ENCODE measurements at regions not wholly inside any gene's neighbourhood (a gene's known extent, or its start where the extent isn't known, plus 50 kb on each side); places are given as distances from the start of the nearest gene placed in this dataset.

DNA sequence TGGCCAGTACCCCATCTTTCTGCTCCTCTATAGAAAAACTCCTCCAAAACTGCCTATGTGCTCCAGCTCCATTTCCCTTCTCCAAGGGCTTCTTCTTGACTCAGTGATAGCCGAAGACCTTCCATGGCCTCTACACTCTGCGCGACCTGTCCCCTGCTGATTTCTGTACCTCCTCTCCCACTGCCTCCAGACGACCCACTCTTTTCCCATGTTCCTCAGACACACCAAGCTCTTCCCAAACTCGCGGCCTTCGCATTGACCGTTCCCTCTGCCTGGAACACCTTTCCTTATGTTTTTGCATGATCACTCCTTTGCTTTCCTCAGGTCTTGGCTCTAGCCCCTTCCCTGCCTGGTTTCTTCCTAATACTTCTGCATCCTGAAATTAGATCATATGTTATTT, 255.6 kb upstream of the SDK2 start:
- Histone ChIP-seq H3K36me3 (no peaks in the 10 kb centered on the region), H3K9me3 (no peaks in the 10 kb centered on the region), H3K27ac (no peak overlapping the region), H3K4me1 (no peaks in the 10 kb centered on the region), H3K4me3 (no peak overlapping the region), H3K27me3 (no peaks in the 10 kb centered on the region)
- intact Hi-C loops (cut with DNase I), result no loop called here
- TF ChIP-seq, protein P1, sequence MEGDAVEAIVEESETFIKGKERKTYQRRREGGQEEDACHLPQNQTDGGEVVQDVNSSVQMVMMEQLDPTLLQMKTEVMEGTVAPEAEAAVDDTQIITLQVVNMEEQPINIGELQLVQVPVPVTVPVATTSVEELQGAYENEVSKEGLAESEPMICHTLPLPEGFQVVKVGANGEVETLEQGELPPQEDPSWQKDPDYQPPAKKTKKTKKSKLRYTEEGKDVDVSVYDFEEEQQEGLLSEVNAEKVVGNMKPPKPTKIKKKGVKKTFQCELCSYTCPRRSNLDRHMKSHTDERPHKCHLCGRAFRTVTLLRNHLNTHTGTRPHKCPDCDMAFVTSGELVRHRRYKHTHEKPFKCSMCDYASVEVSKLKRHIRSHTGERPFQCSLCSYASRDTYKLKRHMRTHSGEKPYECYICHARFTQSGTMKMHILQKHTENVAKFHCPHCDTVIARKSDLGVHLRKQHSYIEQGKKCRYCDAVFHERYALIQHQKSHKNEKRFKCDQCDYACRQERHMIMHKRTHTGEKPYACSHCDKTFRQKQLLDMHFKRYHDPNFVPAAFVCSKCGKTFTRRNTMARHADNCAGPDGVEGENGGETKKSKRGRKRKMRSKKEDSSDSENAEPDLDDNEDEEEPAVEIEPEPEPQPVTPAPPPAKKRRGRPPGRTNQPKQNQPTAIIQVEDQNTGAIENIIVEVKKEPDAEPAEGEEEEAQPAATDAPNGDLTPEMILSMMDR (IDR thresholded peaks at IDR 0.05), result no peak
- DNase-seq (ENCODE audit: low spot score in 2 of 2), result no peak

DNA sequence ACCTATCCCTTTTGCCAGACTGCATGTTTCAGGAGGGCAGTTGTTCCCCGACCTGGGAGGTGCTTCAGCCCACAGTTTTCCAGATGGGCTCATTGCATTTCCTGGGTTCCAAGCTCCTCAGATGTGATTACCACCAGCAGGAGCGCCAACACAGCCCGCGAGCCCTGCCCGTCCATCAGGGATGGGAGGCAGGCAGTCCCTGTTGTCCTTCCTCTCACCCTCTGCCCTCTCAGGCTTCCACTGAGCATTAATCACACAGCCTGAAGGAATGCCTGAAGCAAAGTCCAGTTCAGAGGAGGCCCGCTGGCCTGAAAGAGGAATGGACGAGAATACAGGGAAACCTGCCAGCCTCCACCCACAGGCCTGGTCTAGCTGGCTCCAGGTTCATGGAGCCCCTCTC, 256.3 kb upstream of the SDK2 start:
- Histone ChIP-seq H3K27ac (no peak overlapping the region), H3K4me3 (no peak overlapping the region), H3K9me3 (no peaks in the 10 kb centered on the region), H3K36me3 (no peaks in the 10 kb centered on the region), H3K27me3 (no peaks in the 10 kb centered on the region), H3K4me1 (no peaks in the 10 kb centered on the region)
- intact Hi-C loops (cut with DNase I), result no loop called here
- DNase-seq (ENCODE audit: low spot score in 2 of 2), result no peak
- TF ChIP-seq, protein P1 (IDR thresholded peaks at IDR 0.05), result no peak

DNA sequence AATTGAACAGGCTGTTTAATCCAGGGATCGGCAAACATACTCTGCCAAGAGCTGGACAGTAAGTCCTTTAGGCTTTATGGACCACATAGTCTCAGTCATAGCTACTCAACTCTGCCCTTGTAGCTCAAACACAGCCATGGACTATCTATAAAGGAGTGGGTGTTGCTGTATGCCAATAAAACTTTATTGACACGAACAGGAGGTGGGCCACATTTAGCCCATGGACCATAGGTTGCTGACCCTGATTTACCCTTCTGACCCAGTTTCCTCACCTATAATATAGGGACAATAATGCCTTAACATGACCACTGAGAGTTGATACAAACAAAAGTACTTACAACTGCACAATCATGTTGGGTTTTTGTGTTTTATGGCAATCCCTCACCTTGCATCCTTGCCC, 257.0 kb upstream of the SDK2 start:
- no peak overlapping the region for H3K4me3 ChIP-seq
- no peaks in the 10 kb centered on the region for H3K36me3 ChIP-seq
- DNase-seq (ENCODE audit: low spot score in 2 of 2), result no peak
- intact Hi-C loops (cut with DNase I), result no loop called here
- H3K27ac ChIP-seq, result no peak overlapping the region
- no peaks in the 10 kb centered on the region for H3K27me3 ChIP-seq
- no peaks in the 10 kb centered on the region for H3K9me3 ChIP-seq
- TF ChIP-seq, protein P1 (IDR thresholded peaks at IDR 0.05), result no peak
- H3K4me1 ChIP-seq, result no peaks in the 10 kb centered on the region

DNA sequence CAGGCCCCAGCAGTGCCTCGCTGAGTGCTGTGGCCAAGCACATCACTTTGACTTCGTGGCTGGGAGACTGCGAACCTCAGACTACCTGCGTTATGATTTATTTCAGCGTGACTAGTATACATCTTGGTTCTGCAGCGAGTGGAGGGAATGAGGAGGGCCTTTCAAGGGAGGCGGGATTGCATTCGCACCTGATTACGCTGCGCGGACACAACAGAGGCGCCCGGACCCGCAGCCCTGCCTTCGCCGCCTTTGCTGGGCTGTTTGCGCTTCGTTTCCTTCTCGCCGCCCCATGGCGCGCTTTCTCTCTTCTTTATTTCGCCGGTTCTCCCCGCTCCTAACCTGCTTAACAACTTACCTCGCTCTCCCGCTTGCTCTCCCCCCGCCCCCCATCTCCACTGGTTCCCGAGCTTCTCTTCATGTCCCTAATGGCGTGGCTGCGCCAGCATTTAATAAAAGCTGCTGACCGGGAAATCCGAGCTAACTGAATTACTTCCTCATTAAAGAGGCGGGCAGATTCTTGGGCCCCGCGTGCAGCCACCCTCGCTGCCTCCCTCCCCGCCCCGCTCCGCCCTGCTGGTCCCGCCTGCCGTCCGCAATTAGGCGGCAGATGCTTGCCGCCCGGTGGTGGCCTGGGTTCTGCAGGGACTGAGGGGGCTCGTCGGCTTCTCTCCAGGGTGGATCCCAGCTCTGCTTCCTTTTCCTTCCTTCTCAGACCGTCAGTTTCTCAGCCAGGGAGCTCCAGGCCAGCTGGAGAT, 257.6 kb upstream of the SDK2 start:
- Histone ChIP-seq H3K9me3 (no peaks in the 10 kb centered on the region), H3K27ac (no peak overlapping the region), H3K27me3 (no peaks in the 10 kb centered on the region), H3K4me1 (no peaks in the 10 kb centered on the region), H3K36me3 (no peaks in the 10 kb centered on the region), H3K4me3 (peak overlapping the region; percentile 25 to 43)
- intact Hi-C loops (cut with DNase I), result no loop called here
- TF ChIP-seq, protein P1 (IDR thresholded peaks at IDR 0.05), result no peak
- no peak for DNase-seq (ENCODE audit: low spot score in 2 of 2)

DNA sequence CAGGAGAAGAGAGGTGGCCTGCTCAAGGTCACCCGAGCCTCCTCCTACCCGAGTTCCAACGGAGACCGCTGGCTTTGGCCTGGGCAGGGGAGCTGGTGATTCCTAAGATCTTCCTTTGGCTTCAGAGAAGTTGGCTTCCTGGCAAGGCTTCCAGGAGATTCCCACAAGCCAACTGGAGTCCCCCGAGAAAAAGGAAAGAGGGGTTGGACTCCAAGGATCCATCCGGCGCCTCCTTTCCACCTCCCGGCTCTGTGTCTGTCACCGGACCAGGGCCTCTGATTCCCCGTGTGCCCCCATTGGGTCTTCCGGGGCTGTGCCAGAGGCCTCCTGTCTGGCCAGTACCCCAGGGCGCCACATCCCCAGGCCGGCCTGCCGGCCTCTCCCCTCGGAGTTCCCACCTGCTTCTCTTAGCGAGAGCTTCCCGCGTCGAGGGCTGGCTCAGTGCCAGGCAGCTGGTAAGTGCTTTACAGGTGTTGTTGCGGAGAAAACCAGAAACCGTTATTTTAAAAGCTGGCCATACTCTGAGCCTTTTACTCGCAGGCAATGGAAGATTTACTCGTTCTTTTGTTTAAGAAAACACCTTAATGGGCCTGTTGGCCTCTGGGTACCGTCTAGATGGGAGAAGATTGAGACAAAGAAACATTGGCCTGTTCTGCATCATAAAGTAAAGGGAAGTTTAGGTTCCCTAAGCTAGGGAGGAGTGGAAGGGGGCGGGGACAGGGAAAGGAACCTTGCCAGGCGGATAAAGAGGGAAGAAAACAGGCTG, 258.4 kb upstream of the SDK2 start:
- TF ChIP-seq, protein P1 (IDR thresholded peaks at IDR 0.05), result no peak
- no peaks in the 10 kb centered on the region for H3K27me3 ChIP-seq
- no peaks in the 10 kb centered on the region for H3K4me1 ChIP-seq
- H3K9me3 ChIP-seq, result no peaks in the 10 kb centered on the region
- no peak overlapping the region for H3K27ac ChIP-seq
- intact Hi-C loops (cut with DNase I), result no loop called here
- H3K36me3 ChIP-seq, result no peaks in the 10 kb centered on the region
- H3K4me3 ChIP-seq, result peak overlapping the region; percentile 25 to 43
- DNase-seq (ENCODE audit: low spot score in 2 of 2), result no peak
